ENCODE measurements at regions not wholly inside any gene's neighbourhood (a gene's known extent, or its start where the extent isn't known, plus 50 kb on each side); places are given as distances from the start of the nearest gene placed in this dataset.

DNA sequence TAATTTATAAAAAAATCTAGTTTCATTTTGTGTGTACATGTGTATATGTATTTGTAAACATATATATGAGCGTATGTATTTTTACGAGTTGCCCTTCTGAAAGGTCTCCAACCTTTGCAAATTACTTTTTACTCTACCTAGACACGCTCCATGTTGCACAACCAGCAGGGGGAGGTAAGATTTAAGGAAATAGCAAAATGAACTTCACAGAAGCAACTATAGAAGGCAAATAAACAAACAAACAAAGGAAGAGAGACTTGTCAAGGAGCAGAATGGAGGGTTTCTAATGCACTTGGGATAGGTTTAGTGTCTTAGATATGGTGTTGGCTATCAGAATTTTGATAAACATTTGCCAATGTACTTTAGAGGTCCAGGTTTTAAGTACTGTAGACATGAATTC is 820.5 kb upstream of the POU3F3 start:
- TF ChIP-seq, protein P1, sequence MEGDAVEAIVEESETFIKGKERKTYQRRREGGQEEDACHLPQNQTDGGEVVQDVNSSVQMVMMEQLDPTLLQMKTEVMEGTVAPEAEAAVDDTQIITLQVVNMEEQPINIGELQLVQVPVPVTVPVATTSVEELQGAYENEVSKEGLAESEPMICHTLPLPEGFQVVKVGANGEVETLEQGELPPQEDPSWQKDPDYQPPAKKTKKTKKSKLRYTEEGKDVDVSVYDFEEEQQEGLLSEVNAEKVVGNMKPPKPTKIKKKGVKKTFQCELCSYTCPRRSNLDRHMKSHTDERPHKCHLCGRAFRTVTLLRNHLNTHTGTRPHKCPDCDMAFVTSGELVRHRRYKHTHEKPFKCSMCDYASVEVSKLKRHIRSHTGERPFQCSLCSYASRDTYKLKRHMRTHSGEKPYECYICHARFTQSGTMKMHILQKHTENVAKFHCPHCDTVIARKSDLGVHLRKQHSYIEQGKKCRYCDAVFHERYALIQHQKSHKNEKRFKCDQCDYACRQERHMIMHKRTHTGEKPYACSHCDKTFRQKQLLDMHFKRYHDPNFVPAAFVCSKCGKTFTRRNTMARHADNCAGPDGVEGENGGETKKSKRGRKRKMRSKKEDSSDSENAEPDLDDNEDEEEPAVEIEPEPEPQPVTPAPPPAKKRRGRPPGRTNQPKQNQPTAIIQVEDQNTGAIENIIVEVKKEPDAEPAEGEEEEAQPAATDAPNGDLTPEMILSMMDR (IDR thresholded peaks at IDR 0.05; ENCODE audit: insufficient read depth, low read length, poor library complexity, severe bottlenecking) = peak; percentile 97
- TF ChIP-seq EZH2phosphoT487 (conservative IDR thresholded peaks at IDR 0.05; ENCODE audit: low read length) = no peak
- H3K79me2 ChIP-seq (ENCODE audit: insufficient read depth, low read length) = no peaks in the 10 kb centered on the region
- H3K9me2 ChIP-seq (replicated peaks; ENCODE audit: insufficient read depth, low read length) = no peaks in the 10 kb centered on the region
- no peak overlapping the region for H3K9ac ChIP-seq (ENCODE audit: low read length)
- H3K9me3 ChIP-seq (ENCODE audit: insufficient read depth, low read length) = no peaks in the 10 kb centered on the region
- H3F3A ChIP-seq (ENCODE audit: insufficient read depth) = no peaks in the 10 kb centered on the region
- H4K20me1 ChIP-seq (ENCODE audit: low read depth, low read length) = no peaks in the 10 kb centered on the region
- H3K27ac ChIP-seq (ENCODE audit: low read depth, low read length) = 0 out of 2 replicates have a peak overlapping the region, but pooled peaks have one; percentile 19
- H3K36me3 ChIP-seq (ENCODE audit: low read length) = no peaks in the 10 kb centered on the region
- no peaks in the 10 kb centered on the region for H3K27me3 ChIP-seq (ENCODE audit: low read length)
- H2AFZ ChIP-seq (ENCODE audit: low read depth, low read length, severe bottlenecking) = peak overlapping the region; percentile 6
- peak overlapping the region; percentile 9 for H3K4me2 ChIP-seq (ENCODE audit: low read depth, low read length, poor library complexity, severe bottlenecking)
- H3K4me3 ChIP-seq (ENCODE audit: insufficient read depth, low read length, poor library complexity, severe bottlenecking) = no peak overlapping the region

DNA sequence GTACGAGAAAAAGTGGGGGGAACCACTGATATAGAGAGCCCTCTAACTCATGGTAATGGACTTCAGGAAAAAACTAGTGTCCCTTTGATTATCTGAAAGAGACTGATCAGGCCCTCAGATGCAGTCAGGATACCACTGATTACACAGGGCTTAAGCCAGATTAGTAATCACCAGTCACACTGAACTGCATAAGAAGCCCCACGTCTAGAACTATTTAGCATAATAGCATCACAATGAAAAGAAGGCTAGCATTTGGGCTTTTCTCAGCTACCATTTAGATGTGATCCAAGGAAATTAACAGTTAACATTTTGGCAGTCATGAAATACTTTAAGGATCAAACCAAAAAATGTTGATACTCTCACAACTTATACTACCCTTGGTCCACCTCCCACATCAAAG is 813.1 kb upstream of the POU3F3 start:
- Histone ChIP-seq H3K36me3 (ENCODE audit: low read length) (no peaks in the 10 kb centered on the region), H3K4me3 (ENCODE audit: insufficient read depth, low read length, poor library complexity, severe bottlenecking) (no peak overlapping the region), H3K9me3 (ENCODE audit: insufficient read depth, low read length) (no peaks in the 10 kb centered on the region), H3K79me2 (ENCODE audit: insufficient read depth, low read length) (no peaks in the 10 kb centered on the region), H3K9me2 (replicated peaks; ENCODE audit: insufficient read depth, low read length) (no peaks in the 10 kb centered on the region), H3K4me2 (ENCODE audit: low read depth, low read length, poor library complexity, severe bottlenecking) (no peak overlapping the region), H4K20me1 (ENCODE audit: low read depth, low read length) (no peaks in the 10 kb centered on the region), H3K27ac (ENCODE audit: low read depth, low read length) (no peak overlapping the region), H2AFZ (ENCODE audit: low read depth, low read length, severe bottlenecking) (no peak overlapping the region), H3K27me3 (ENCODE audit: low read length) (no peaks in the 10 kb centered on the region), H3K9ac (ENCODE audit: low read length) (no peak overlapping the region), H3F3A (ENCODE audit: insufficient read depth) (0 out of 2 replicates have a peak, but pooled peaks cover 5% of the 10 kb centered on the region)
- TF ChIP-seq EZH2phosphoT487 (conservative IDR thresholded peaks at IDR 0.05; ENCODE audit: low read length) = no peak
- TF ChIP-seq, protein P1 (IDR thresholded peaks at IDR 0.05; ENCODE audit: insufficient read depth, low read length, poor library complexity, severe bottlenecking) = no peak

DNA sequence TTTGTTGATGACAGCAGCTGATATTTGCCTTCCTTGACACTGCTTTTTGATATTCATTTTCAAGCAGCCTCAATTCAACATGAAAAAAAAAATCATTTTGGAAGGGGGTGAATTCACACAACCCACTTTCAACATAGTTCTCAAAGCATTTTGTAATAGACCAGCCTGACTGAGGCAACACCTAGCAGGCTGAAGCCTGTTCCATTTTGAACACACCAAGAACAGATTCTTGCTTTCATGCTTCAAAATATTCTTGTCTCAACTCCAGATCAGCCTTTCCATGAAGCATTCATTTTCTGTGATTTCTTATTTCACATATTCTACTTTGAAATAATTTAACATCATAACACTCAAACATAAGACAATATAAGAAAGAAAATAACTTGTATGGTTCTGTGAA is 812.6 kb upstream of the POU3F3 start:
- H3K27ac ChIP-seq (ENCODE audit: low read depth, low read length) = no peak overlapping the region
- TF ChIP-seq, protein P1 (IDR thresholded peaks at IDR 0.05; ENCODE audit: insufficient read depth, low read length, poor library complexity, severe bottlenecking) = no peak
- no peak for TF ChIP-seq EZH2phosphoT487 (conservative IDR thresholded peaks at IDR 0.05; ENCODE audit: low read length)
- H3K9ac ChIP-seq (ENCODE audit: low read length) = no peak overlapping the region
- H4K20me1 ChIP-seq (ENCODE audit: low read depth, low read length) = no peaks in the 10 kb centered on the region
- 0 out of 2 replicates have a peak, but pooled peaks cover 5% of the 10 kb centered on the region for H3F3A ChIP-seq (ENCODE audit: insufficient read depth)
- no peaks in the 10 kb centered on the region for H3K27me3 ChIP-seq (ENCODE audit: low read length)
- no peak overlapping the region for H2AFZ ChIP-seq (ENCODE audit: low read depth, low read length, severe bottlenecking)
- H3K4me3 ChIP-seq (ENCODE audit: insufficient read depth, low read length, poor library complexity, severe bottlenecking) = no peak overlapping the region
- H3K36me3 ChIP-seq (ENCODE audit: low read length) = no peaks in the 10 kb centered on the region
- H3K79me2 ChIP-seq (ENCODE audit: insufficient read depth, low read length) = no peaks in the 10 kb centered on the region
- H3K9me3 ChIP-seq (ENCODE audit: insufficient read depth, low read length) = no peaks in the 10 kb centered on the region
- H3K9me2 ChIP-seq (replicated peaks; ENCODE audit: insufficient read depth, low read length) = no peaks in the 10 kb centered on the region
- no peak overlapping the region for H3K4me2 ChIP-seq (ENCODE audit: low read depth, low read length, poor library complexity, severe bottlenecking)
